H9 (cell line): ENCODE measurements at regions not wholly inside any gene's neighbourhood (a gene's known extent, or its start where the extent isn't known, plus 50 kb on each side); places are given as distances from the start of the nearest gene placed in this dataset.

Experiments used
- DNase-seq: peaks from one replicate; pipeline ENCODE4 v3.0.0-alpha.2; 2017
- H2AFZ ChIP-seq: one replicate; pipeline ENCODE4 v1.6.1; 2013; ENCODE audit warnings: mild to moderate bottlenecking, low read length, control low read depth, moderate library complexity
- H2AK5ac ChIP-seq: 2 replicates; pipeline ENCODE4 v1.6.1; 2013; ENCODE audit warnings: low read length, control low read depth, mixed read lengths; ENCODE audit not compliant: insufficient read length
- H2BK120ac ChIP-seq: one replicate; pipeline ENCODE4 v1.6.1; 2013; ENCODE audit warnings: low read depth, mild to moderate bottlenecking, low read length, control low read depth, inconsistent platforms; ENCODE audit not compliant: poor library complexity, severe bottlenecking
- H2BK12ac ChIP-seq: 2 replicates; pipeline ENCODE4 v1.6.1; 2013; ENCODE audit warnings: low read length, control low read depth, mixed read lengths, low read depth; ENCODE audit not compliant: insufficient read length
- H2BK15ac ChIP-seq: 2 replicates; pipeline ENCODE4 v1.6.1; 2013; ENCODE audit warnings: low read depth, low read length, control low read depth
- H2BK20ac ChIP-seq: one replicate; pipeline ENCODE4 v1.6.1; 2013; ENCODE audit warnings: low read depth, mild to moderate bottlenecking, low read length, control low read depth, inconsistent platforms; ENCODE audit not compliant: poor library complexity, severe bottlenecking
- H2BK5ac ChIP-seq: 2 replicates; pipeline ENCODE4 v1.6.1; 2013; ENCODE audit warnings: low read length, control low read depth, mixed read lengths; ENCODE audit not compliant: insufficient read length
- H3K14ac ChIP-seq: 2 replicates; pipeline ENCODE4 v1.6.1; 2013; ENCODE audit warnings: low read length, control low read depth; ENCODE audit not compliant: insufficient read depth
- H3K18ac ChIP-seq: 2 replicates; pipeline ENCODE4 v1.6.1; 2013; ENCODE audit warnings: low read depth, mild to moderate bottlenecking, mixed read lengths, low read length, control low read depth; ENCODE audit not compliant: insufficient read length
- H3K23ac ChIP-seq: 2 replicates; pipeline ENCODE4 v1.6.1; 2013; ENCODE audit warnings: low read length, control low read depth, mixed read lengths, low read depth; ENCODE audit not compliant: insufficient read length
- H3K23me2 ChIP-seq: 2 replicates; pipeline ENCODE4 v1.6.1; 2013; ENCODE audit warnings: low read depth, mild to moderate bottlenecking, mixed read lengths, low read length, control low read depth; ENCODE audit not compliant: insufficient read length, poor library complexity, severe bottlenecking
- H3K27ac ChIP-seq: 2 replicates; pipeline ENCODE4 v1.5.1; 2013; ENCODE audit warnings: low read length, control low read depth, mixed read lengths, low read depth; ENCODE audit not compliant: insufficient read length
- H3K27me3 ChIP-seq: 2 replicates; pipeline ENCODE4 v1.6.1; 2013; ENCODE audit warnings: low read length, control low read depth, inconsistent platforms; ENCODE audit not compliant: insufficient read depth
- H3K4ac ChIP-seq: 2 replicates; pipeline ENCODE4 v1.6.1; 2013; ENCODE audit warnings: low read depth, mild to moderate bottlenecking, control low read depth, inconsistent platforms, low read length, moderate library complexity
- H3K4me1 ChIP-seq: 2 replicates; pipeline ENCODE4 v1.6.1; 2013; ENCODE audit warnings: low read length, control low read depth, inconsistent platforms; ENCODE audit not compliant: insufficient read depth
- H3K4me2 ChIP-seq: 2 replicates; pipeline ENCODE4 v1.6.1; 2013; ENCODE audit warnings: low read length, control low read depth, mixed read lengths; ENCODE audit not compliant: insufficient read length, insufficient read depth
- H3K56ac ChIP-seq: 2 replicates; pipeline ENCODE4 v1.6.1; 2013; ENCODE audit warnings: low read depth, mild to moderate bottlenecking, mixed read lengths, low read length, control low read depth; ENCODE audit not compliant: insufficient read length
- H3K79me1 ChIP-seq: 2 replicates; pipeline ENCODE4 v1.6.1; 2013; ENCODE audit warnings: low read depth, mild to moderate bottlenecking, moderate library complexity, low read length, control low read depth, inconsistent platforms; ENCODE audit not compliant: insufficient read depth, poor library complexity, severe bottlenecking
- H3K79me2 ChIP-seq: 2 replicates; pipeline ENCODE4 v1.6.1; 2013; ENCODE audit warnings: low read length, control low read depth, inconsistent platforms; ENCODE audit not compliant: insufficient read depth
- H3K9ac ChIP-seq: 2 replicates; pipeline ENCODE4 v1.6.1; 2013; ENCODE audit warnings: low read length, control low read depth, mixed read lengths; ENCODE audit not compliant: insufficient read length; ENCODE audit errors: extremely low read depth
- H3K9me3 ChIP-seq: one replicate; pipeline ENCODE4 v1.6.1; 2013; ENCODE audit warnings: low read depth, low read length, inconsistent platforms; ENCODE audit not compliant: control insufficient read depth
- H3T11ph ChIP-seq: one replicate; pipeline ENCODE4 v1.6.1; 2013; ENCODE audit warnings: mild to moderate bottlenecking, low read length, control low read depth, inconsistent platforms
- H4K20me1 ChIP-seq: one replicate; pipeline ENCODE4 v1.6.1; 2013; ENCODE audit not compliant: control insufficient read depth, insufficient read length, insufficient read depth
- H4K5ac ChIP-seq: 2 replicates; pipeline ENCODE4 v1.6.1; 2013; ENCODE audit warnings: low read depth, mild to moderate bottlenecking, mixed read lengths, low read length, control low read depth; ENCODE audit not compliant: insufficient read length
- H4K8ac ChIP-seq: replicated peaks from 2 replicates; pipeline ENCODE4 v1.6.1; 2013; ENCODE audit warnings: low read length, control low read depth, mixed read lengths, low read depth; ENCODE audit not compliant: insufficient read length
- H4K91ac ChIP-seq: 2 replicates; pipeline ENCODE4 v1.6.1; 2013; ENCODE audit warnings: low read depth, mild to moderate bottlenecking, moderate library complexity, mixed read lengths, low read length, control low read depth; ENCODE audit not compliant: insufficient read length
- H3K27ac Mint-ChIP-seq, 3 experiments: 2 replicates in 2 of 3; 3 replicates in 1 of 3; pipeline ENCODE4 v1.8.0; 2020 to 2021; ENCODE audit warnings: mixed read lengths in 3 of 3, mild to moderate bottlenecking in 1 of 3, moderate library complexity in 1 of 3
- H3K27me3 Mint-ChIP-seq: 2 replicates; pipeline ENCODE4 v1.8.0; 2021; ENCODE audit warnings: low read depth, mild to moderate bottlenecking, moderate library complexity, mixed read lengths
- H3K36me3 Mint-ChIP-seq, 3 experiments: 2 replicates in 2 of 3; 3 replicates in 1 of 3; pipeline ENCODE4 v1.8.0; 2020 to 2021; ENCODE audit warnings: low read depth in 3 of 3, mixed read lengths in 3 of 3; ENCODE audit not compliant: insufficient read depth in 1 of 3
- H3K4me1 Mint-ChIP-seq, 2 experiments: 2 replicates each; pipeline ENCODE4 v1.8.0; 2020; ENCODE audit warnings: mixed read lengths in 2 of 2
- H3K4me3 Mint-ChIP-seq, 2 experiments: 2 replicates in 1 of 2; 3 replicates in 1 of 2; pipeline ENCODE4 v1.8.0; 2020 to 2021; ENCODE audit warnings: mild to moderate bottlenecking in 2 of 2, mixed read lengths in 2 of 2, moderate library complexity in 1 of 2
- H3K9me3 Mint-ChIP-seq, 2 experiments: 2 replicates in 1 of 2; 3 replicates in 1 of 2; pipeline ENCODE4 v1.8.0; 2020; ENCODE audit warnings: mild to moderate bottlenecking in 2 of 2, mixed read lengths in 2 of 2, moderate library complexity in 1 of 2
- CTCF ChIP-seq: fragments of 200-600 bp; sonication (generic); conservative IDR thresholded peaks from 3 replicates; pipeline ENCODE4 v1.8.0; 2021; ENCODE audit warnings: antibody characterized with exemption, mild to moderate bottlenecking
- WGBS: extraction: QIAGEN DNeasy Blood & Tissue Kit; methylation state at CpG from one replicate; pipeline ENCODE4 v1.1.7; 2013; ENCODE audit warnings: missing lambda C conversion rate, low lambda C conversion rate, mixed read lengths; ENCODE audit not compliant: insufficient read length; ENCODE audit errors: extremely low coverage; 5-methylcytosine and 5-hydroxymethylcytosine counted together

GRCh38 chr17:72457712-72458111 lies 336.9 kb downstream of the SOX9 start:
- Histone ChIP-seq H2BK12ac (no peak overlapping the region), H3K27me3 (no peaks in the 10 kb centered on the region), H2BK20ac (no peak overlapping the region), H3K23me2 (no peaks in the 10 kb centered on the region), H3K18ac (no peak overlapping the region), H3K9me3 (no peaks in the 10 kb centered on the region), H2AK5ac (no peak overlapping the region), H2BK5ac (no peak overlapping the region), H4K8ac (no peak overlapping the region), H3K79me1 (no peaks in the 10 kb centered on the region), H3K4me2 (no peak overlapping the region), H3T11ph (no peak overlapping the region), H3K4me1 (no peaks in the 10 kb centered on the region; the same call in none of the 2 replicates), H2BK120ac (no peak overlapping the region), H4K20me1 (no peaks in the 10 kb centered on the region), H3K79me2 (no peaks in the 10 kb centered on the region), H2BK15ac (no peak overlapping the region), H3K14ac (no peak overlapping the region), H3K4ac (no peak overlapping the region), H4K91ac (no peak overlapping the region), H3K9ac (no peak overlapping the region), H3K23ac (no peak overlapping the region), H3K27ac (no peak overlapping the region), H3K56ac (no peak overlapping the region), H2AFZ (no peak overlapping the region), H4K5ac (no peak overlapping the region)
- TF ChIP-seq CTCF = no peak
- peaks cover 0 to 8% (median under 1%) of the 10 kb centered on the region in 3 experiments; a peak in 3 of 7 replicates for H3K36me3 Mint-ChIP-seq
- no CpG with 5 or more reads among the region's 5 CpGs for WGBS
- H3K4me1 Mint-ChIP-seq = peaks cover 18 to 25% of the 10 kb centered on the region in 2 experiments
- H3K9me3 Mint-ChIP-seq = peaks cover 5 to 11% of the 10 kb centered on the region in 2 experiments; a peak in 3 of 5 replicates
- no peaks in the 10 kb centered on the region; the same call in 1 of the 2 replicates for H3K27me3 Mint-ChIP-seq
- H3K27ac Mint-ChIP-seq = no peak overlapping the region; a peak in 1 of 7 replicates
- no peak for DNase-seq
- H3K4me3 Mint-ChIP-seq = no peak overlapping the region
